ENCODE measurements at regions not wholly inside any gene's neighbourhood (a gene's known extent, or its start where the extent isn't known, plus 50 kb on each side); places are given as distances from the start of the nearest gene placed in this dataset.

DNA sequence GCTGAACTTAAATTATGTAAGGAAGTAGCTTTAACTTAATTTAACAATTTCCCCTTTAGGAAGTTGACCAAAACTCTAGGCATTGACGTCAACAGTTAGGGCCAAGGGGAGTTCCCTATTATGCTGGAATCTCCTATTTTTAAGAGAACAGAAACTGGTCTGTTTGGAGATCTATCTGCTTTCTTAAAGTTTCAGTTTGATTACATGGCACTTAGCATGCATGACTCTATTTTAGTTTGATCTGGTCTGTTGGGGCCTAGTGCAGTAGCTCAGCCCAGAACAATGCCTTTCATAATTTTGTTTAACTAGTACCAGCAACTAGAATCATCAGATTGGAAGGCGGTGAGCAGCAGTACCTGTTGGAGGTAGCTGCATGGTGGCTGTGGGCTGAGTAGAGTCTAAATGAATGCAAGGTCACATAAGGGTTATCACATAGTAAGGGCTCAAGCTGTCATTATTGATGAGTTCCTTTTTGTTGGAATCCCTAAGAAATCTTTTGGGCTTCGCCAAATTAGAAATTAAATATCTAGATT, 60.5 kb upstream of the ZNG1B start (continued):
- TF ChIP-seq, protein P1, sequence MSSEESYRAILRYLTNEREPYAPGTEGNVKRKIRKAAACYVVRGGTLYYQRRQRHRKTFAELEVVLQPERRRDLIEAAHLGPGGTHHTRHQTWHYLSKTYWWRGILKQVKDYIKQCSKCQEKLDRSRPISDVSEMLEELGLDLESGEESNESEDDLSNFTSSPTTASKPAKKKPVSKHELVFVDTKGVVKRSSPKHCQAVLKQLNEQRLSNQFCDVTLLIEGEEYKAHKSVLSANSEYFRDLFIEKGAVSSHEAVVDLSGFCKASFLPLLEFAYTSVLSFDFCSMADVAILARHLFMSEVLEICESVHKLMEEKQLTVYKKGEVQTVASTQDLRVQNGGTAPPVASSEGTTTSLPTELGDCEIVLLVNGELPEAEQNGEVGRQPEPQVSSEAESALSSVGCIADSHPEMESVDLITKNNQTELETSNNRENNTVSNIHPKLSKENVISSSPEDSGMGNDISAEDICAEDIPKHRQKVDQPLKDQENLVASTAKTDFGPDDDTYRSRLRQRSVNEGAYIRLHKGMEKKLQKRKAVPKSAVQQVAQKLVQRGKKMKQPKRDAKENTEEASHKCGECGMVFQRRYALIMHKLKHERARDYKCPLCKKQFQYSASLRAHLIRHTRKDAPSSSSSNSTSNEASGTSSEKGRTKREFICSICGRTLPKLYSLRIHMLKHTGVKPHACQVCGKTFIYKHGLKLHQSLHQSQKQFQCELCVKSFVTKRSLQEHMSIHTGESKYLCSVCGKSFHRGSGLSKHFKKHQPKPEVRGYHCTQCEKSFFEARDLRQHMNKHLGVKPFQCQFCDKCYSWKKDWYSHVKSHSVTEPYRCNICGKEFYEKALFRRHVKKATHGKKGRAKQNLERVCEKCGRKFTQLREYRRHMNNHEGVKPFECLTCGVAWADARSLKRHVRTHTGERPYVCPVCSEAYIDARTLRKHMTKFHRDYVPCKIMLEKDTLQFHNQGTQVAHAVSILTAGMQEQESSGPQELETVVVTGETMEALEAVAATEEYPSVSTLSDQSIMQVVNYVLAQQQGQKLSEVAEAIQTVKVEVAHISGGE (CRISPR knock-in tag; IDR thresholded peaks at IDR 0.05), result no peak
- TF ChIP-seq ATF7 (IDR thresholded peaks at IDR 0.05; ENCODE audit: low read depth) (peak; percentile 82), ZSCAN29 (IDR thresholded peaks at IDR 0.05) (no peak), YBX1 (IDR thresholded peaks at IDR 0.05) (no peak), MXI1 (IDR thresholded peaks at IDR 0.05; ENCODE audit: low read depth, low read length) (no peak), BHLHE40 (IDR thresholded peaks at IDR 0.05; ENCODE audit: borderline replicate concordance in 1 of 2, low read depth in 2 of 2, low read length in 1 of 2) (no peak), LARP7 (IDR thresholded peaks at IDR 0.05) (no peak), POU2F2 (IDR thresholded peaks at IDR 0.05; ENCODE audit: borderline replicate concordance, low read depth, low read length) (no peak), EZH2 (IDR thresholded peaks at IDR 0.05; ENCODE audit: borderline replicate concordance, control insufficient read depth, low read depth, low read length) (no peak)
- TF ChIP-seq, protein P2, sequence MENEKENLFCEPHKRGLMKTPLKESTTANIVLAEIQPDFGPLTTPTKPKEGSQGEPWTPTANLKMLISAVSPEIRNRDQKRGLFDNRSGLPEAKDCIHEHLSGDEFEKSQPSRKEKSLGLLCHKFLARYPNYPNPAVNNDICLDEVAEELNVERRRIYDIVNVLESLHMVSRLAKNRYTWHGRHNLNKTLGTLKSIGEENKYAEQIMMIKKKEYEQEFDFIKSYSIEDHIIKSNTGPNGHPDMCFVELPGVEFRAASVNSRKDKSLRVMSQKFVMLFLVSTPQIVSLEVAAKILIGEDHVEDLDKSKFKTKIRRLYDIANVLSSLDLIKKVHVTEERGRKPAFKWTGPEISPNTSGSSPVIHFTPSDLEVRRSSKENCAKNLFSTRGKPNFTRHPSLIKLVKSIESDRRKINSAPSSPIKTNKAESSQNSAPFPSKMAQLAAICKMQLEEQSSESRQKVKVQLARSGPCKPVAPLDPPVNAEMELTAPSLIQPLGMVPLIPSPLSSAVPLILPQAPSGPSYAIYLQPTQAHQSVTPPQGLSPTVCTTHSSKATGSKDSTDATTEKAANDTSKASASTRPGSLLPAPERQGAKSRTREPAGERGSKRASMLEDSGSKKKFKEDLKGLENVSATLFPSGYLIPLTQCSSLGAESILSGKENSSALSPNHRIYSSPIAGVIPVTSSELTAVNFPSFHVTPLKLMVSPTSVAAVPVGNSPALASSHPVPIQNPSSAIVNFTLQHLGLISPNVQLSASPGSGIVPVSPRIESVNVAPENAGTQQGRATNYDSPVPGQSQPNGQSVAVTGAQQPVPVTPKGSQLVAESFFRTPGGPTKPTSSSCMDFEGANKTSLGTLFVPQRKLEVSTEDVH (IDR thresholded peaks at IDR 0.05; ENCODE audit: low read depth, partially characterized antibody), result no peak
- TF ChIP-seq, protein P3, sequence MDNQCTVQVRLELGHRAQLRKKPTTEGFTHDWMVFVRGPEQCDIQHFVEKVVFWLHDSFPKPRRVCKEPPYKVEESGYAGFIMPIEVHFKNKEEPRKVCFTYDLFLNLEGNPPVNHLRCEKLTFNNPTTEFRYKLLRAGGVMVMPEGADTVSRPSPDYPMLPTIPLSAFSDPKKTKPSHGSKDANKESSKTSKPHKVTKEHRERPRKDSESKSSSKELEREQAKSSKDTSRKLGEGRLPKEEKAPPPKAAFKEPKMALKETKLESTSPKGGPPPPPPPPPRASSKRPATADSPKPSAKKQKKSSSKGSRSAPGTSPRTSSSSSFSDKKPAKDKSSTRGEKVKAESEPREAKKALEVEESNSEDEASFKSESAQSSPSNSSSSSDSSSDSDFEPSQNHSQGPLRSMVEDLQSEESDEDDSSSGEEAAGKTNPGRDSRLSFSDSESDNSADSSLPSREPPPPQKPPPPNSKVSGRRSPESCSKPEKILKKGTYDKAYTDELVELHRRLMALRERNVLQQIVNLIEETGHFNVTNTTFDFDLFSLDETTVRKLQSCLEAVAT (IDR thresholded peaks at IDR 0.05), result peak; percentile 94
- TF ChIP-seq, protein P4, sequence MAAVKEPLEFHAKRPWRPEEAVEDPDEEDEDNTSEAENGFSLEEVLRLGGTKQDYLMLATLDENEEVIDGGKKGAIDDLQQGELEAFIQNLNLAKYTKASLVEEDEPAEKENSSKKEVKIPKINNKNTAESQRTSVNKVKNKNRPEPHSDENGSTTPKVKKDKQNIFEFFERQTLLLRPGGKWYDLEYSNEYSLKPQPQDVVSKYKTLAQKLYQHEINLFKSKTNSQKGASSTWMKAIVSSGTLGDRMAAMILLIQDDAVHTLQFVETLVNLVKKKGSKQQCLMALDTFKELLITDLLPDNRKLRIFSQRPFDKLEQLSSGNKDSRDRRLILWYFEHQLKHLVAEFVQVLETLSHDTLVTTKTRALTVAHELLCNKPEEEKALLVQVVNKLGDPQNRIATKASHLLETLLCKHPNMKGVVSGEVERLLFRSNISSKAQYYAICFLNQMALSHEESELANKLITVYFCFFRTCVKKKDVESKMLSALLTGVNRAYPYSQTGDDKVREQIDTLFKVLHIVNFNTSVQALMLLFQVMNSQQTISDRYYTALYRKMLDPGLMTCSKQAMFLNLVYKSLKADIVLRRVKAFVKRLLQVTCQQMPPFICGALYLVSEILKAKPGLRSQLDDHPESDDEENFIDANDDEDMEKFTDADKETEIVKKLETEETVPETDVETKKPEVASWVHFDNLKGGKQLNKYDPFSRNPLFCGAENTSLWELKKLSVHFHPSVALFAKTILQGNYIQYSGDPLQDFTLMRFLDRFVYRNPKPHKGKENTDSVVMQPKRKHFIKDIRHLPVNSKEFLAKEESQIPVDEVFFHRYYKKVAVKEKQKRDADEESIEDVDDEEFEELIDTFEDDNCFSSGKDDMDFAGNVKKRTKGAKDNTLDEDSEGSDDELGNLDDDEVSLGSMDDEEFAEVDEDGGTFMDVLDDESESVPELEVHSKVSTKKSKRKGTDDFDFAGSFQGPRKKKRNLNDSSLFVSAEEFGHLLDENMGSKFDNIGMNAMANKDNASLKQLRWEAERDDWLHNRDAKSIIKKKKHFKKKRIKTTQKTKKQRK (IDR thresholded peaks at IDR 0.05; ENCODE audit: low read depth, low read length), result no peak
- TF ChIP-seq, protein P5, sequence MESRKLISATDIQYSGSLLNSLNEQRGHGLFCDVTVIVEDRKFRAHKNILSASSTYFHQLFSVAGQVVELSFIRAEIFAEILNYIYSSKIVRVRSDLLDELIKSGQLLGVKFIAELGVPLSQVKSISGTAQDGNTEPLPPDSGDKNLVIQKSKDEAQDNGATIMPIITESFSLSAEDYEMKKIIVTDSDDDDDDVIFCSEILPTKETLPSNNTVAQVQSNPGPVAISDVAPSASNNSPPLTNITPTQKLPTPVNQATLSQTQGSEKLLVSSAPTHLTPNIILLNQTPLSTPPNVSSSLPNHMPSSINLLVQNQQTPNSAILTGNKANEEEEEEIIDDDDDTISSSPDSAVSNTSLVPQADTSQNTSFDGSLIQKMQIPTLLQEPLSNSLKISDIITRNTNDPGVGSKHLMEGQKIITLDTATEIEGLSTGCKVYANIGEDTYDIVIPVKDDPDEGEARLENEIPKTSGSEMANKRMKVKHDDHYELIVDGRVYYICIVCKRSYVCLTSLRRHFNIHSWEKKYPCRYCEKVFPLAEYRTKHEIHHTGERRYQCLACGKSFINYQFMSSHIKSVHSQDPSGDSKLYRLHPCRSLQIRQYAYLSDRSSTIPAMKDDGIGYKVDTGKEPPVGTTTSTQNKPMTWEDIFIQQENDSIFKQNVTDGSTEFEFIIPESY (IDR thresholded peaks at IDR 0.05), result no peak
- TF ChIP-seq, protein P6, sequence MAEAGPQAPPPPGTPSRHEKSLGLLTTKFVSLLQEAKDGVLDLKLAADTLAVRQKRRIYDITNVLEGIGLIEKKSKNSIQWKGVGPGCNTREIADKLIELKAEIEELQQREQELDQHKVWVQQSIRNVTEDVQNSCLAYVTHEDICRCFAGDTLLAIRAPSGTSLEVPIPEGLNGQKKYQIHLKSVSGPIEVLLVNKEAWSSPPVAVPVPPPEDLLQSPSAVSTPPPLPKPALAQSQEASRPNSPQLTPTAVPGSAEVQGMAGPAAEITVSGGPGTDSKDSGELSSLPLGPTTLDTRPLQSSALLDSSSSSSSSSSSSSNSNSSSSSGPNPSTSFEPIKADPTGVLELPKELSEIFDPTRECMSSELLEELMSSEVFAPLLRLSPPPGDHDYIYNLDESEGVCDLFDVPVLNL (IDR thresholded peaks at IDR 0.05; ENCODE audit: low read depth, low read length), result no peak

All from GM12878 (cell line).